Suprapubic skin (tissue), 4 donors: ENCODE measurements at regions not wholly inside any gene's neighbourhood (a gene's known extent, or its start where the extent isn't known, plus 50 kb on each side); places are given as distances from the start of the nearest gene placed in this dataset.

Source experiments
- DNase-seq, 2 donors: peaks; one replicate each; pipeline ENCODE4 v3.0.0-alpha.2; 2019; ENCODE audit warnings: low spot score in 2 of 2
- H3K27ac ChIP-seq: fragments of 200-600 bp; sonication (generic); one replicate; pipeline ENCODE4 v1.5.1; 2019
- H3K27me3 ChIP-seq: fragments of 200-600 bp; sonication (generic); one replicate; pipeline ENCODE4 v1.5.1; 2019
- H3K36me3 ChIP-seq: fragments of 200-600 bp; sonication (generic); one replicate; pipeline ENCODE4 v1.5.1; 2019
- H3K4me1 ChIP-seq: fragments of 200-600 bp; sonication (generic); one replicate; pipeline ENCODE4 v1.5.1; 2019
- H3K4me3 ChIP-seq: fragments of 200-600 bp; sonication (generic); one replicate; pipeline ENCODE4 v1.5.1; 2019; ENCODE audit warnings: mild to moderate bottlenecking
- H3K9me3 ChIP-seq: fragments of 200-600 bp; sonication (generic); one replicate; pipeline ENCODE4 v1.5.1; 2019
- EP300 ChIP-seq: sonication (generic); formaldehyde crosslinking; IDR thresholded peaks from one replicate; pipeline ENCODE4 v1.6.1; 2017; ENCODE audit warnings: antibody characterized with exemption
- POLR2A ChIP-seq, 2 donors: fragments of 450-650 bp; IDR thresholded peaks; one replicate each; pipeline ENCODE4 v1.6.1; 2017; ENCODE audit warnings: antibody characterized with exemption in 2 of 2, mild to moderate bottlenecking in 2 of 2, moderate library complexity in 2 of 2
- POLR2AphosphoS5 ChIP-seq, 3 donors: sonication (generic); formaldehyde crosslinking; IDR thresholded peaks; one replicate each; pipeline ENCODE4 v1.6.1; 2017; ENCODE audit warnings: antibody characterized with exemption in 3 of 3
- WGBS: methylation state at CpG from one replicate; pipeline ENCODE4 v1.1.5; 2018; 5-methylcytosine and 5-hydroxymethylcytosine counted together
- TF ChIP-seq, protein P1 (sequence below), 2 donors: fragments of 200-600 bp in 1 of 2; fragments of 450-650 bp in 1 of 2; sonication (generic) in 1 of 2; IDR thresholded peaks; one replicate each; pipeline ENCODE4 v1.5.1; 2016 to 2019; ENCODE audit warnings: antibody characterized with exemption in 2 of 2, mild to moderate bottlenecking in 1 of 2, moderate library complexity in 1 of 2

GRCh38 chr7:109735881-109736280 is 1166.2 kb downstream of the DNAJB9 start:
- H3K36me3 ChIP-seq: no peaks in the 10 kb centered on the region
- no peak for DNase-seq
- H3K4me3 ChIP-seq: no peak overlapping the region
- TF ChIP-seq, protein P1, sequence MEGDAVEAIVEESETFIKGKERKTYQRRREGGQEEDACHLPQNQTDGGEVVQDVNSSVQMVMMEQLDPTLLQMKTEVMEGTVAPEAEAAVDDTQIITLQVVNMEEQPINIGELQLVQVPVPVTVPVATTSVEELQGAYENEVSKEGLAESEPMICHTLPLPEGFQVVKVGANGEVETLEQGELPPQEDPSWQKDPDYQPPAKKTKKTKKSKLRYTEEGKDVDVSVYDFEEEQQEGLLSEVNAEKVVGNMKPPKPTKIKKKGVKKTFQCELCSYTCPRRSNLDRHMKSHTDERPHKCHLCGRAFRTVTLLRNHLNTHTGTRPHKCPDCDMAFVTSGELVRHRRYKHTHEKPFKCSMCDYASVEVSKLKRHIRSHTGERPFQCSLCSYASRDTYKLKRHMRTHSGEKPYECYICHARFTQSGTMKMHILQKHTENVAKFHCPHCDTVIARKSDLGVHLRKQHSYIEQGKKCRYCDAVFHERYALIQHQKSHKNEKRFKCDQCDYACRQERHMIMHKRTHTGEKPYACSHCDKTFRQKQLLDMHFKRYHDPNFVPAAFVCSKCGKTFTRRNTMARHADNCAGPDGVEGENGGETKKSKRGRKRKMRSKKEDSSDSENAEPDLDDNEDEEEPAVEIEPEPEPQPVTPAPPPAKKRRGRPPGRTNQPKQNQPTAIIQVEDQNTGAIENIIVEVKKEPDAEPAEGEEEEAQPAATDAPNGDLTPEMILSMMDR (IDR thresholded peaks at IDR 0.05): no peak
- TF ChIP-seq EP300 (no peak), POLR2A (IDR thresholded peaks at IDR 0.05) (no peak), POLR2AphosphoS5 (IDR thresholded peaks at IDR 0.05) (no peak)
- H3K4me1 ChIP-seq: no peaks in the 10 kb centered on the region
- H3K27ac ChIP-seq: no peak overlapping the region
- no peaks in the 10 kb centered on the region for H3K9me3 ChIP-seq
- no peaks in the 10 kb centered on the region for H3K27me3 ChIP-seq
- 77% methylated on average over 5 of the region's 5 CpGs for WGBS

- no peaks in the 10 kb centered on the region for H3K36me3 ChIP-seq
- DNase-seq: no peak
- H3K27me3 ChIP-seq: no peaks in the 10 kb centered on the region
- no peaks in the 10 kb centered on the region for H3K9me3 ChIP-seq
- no peaks in the 10 kb centered on the region for H3K4me1 ChIP-seq
- 81% methylated on average over 4 of the region's 4 CpGs for WGBS
- TF ChIP-seq POLR2A (IDR thresholded peaks at IDR 0.05): no peak
- TF ChIP-seq POLR2AphosphoS5 (IDR thresholded peaks at IDR 0.05): no peak
- no peak for TF ChIP-seq EP300
- TF ChIP-seq, protein P1 (IDR thresholded peaks at IDR 0.05): no peak
- H3K4me3 ChIP-seq: no peak overlapping the region
- H3K27ac ChIP-seq: no peak overlapping the region
Observed at GRCh38 chr7:109745677-109746410, 1176.2 kb downstream of the DNAJB9 start.

DNA sequence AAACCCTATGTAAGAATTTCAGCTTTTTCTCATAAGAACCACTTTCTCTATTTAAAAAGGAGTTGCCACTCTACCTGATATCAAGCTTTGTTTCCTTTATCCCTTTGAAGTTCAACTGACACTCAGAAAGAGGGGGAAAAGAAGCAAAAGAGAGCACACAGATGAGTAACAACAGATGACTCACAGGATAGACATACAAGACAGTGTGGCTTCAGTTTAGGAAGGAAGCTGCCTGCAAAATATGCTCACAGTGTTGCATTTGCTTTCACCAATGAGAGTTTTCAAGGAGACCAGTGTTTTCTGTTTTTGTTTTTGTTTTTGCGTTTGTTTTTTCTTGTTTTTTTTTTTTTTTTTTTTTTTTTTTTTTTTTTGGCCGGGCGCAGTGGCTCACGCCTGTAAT is 1181.6 kb downstream of the DNAJB9 start:
- Histone ChIP-seq H3K27me3 (no peaks in the 10 kb centered on the region), H3K4me3 (no peak overlapping the region), H3K4me1 (no peaks in the 10 kb centered on the region), H3K27ac (no peak overlapping the region), H3K36me3 (no peaks in the 10 kb centered on the region), H3K9me3 (no peaks in the 10 kb centered on the region)
- no peak for DNase-seq
- 83% methylated on average over 3 of the region's 4 CpGs for WGBS
- no peak for TF ChIP-seq POLR2AphosphoS5 (IDR thresholded peaks at IDR 0.05)
- no peak for TF ChIP-seq POLR2A (IDR thresholded peaks at IDR 0.05)
- no peak for TF ChIP-seq EP300
- TF ChIP-seq, protein P1 (IDR thresholded peaks at IDR 0.05): no peak

- H3K4me1 ChIP-seq: no peaks in the 10 kb centered on the region
- no peak for DNase-seq
- H3K27ac ChIP-seq: no peak overlapping the region
- no peak overlapping the region for H3K4me3 ChIP-seq
- TF ChIP-seq POLR2AphosphoS5 (IDR thresholded peaks at IDR 0.05): no peak
- TF ChIP-seq EP300: no peak
- no peak for TF ChIP-seq POLR2A (IDR thresholded peaks at IDR 0.05)
- TF ChIP-seq, protein P1 (IDR thresholded peaks at IDR 0.05): no peak
- 68% methylated on average over 4 of the region's 4 CpGs for WGBS
- no peaks in the 10 kb centered on the region for H3K27me3 ChIP-seq
- H3K36me3 ChIP-seq: no peaks in the 10 kb centered on the region
- no peaks in the 10 kb centered on the region for H3K9me3 ChIP-seq
Observed at GRCh38 chr7:109752068-109752467, 1182.4 kb downstream of the DNAJB9 start.

GRCh38 chr7:109757713-109758112 is 1188.0 kb downstream of the DNAJB9 start:
- WGBS: 97% methylated on average over 1 of the region's 1 CpG
- peaks cover 5% of the 10 kb centered on the region for H3K9me3 ChIP-seq
- H3K4me1 ChIP-seq: no peaks in the 10 kb centered on the region
- H3K36me3 ChIP-seq: no peaks in the 10 kb centered on the region
- no peak overlapping the region for H3K4me3 ChIP-seq
- no peak for TF ChIP-seq EP300
- TF ChIP-seq POLR2AphosphoS5 (IDR thresholded peaks at IDR 0.05): no peak
- TF ChIP-seq, protein P1 (IDR thresholded peaks at IDR 0.05): no peak
- no peak for TF ChIP-seq POLR2A (IDR thresholded peaks at IDR 0.05)
- H3K27me3 ChIP-seq: no peaks in the 10 kb centered on the region
- DNase-seq: no peak
- no peak overlapping the region for H3K27ac ChIP-seq
